ENCODE measurements at regions not wholly inside any gene's neighbourhood (a gene's known extent, or its start where the extent isn't known, plus 50 kb on each side); places are given as distances from the start of the nearest gene placed in this dataset.

DNA sequence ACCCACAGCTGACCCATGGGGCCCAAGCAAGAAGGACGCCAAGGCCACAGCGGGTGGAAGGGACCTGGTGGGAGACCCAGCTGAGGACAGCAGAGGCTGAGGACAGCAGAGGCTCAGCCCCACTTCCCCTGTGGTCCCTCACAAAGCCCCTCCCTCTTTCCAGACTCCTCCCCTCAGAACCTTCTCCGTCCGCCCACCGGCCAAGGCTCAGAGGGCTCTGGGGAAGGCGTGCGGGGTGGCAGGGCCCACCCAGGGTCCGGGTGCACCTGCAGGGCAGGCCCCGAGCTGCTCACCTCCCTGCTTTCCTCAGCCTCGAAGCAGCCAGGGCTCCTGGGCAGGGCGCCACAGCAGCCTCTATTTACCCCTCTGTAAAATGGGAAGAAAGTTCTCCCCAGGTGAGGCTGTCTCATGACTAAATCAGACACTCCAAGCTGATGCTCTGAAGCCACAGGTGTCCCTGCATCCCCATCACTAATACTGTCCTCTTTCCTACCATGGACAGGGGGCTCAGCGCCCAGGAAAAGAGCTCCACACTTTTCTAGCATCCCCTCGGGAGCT, 137.9 kb upstream of the PPP1R26 start:
- Histone ChIP-seq H3K27me3 (peaks cover 0 to 93% (median 10%) of the 10 kb centered on the region in 3 donors), H3K36me3 (no peaks in the 10 kb centered on the region), H3K4me3 (no peak overlapping the region), H3K9me3 (no peaks in the 10 kb centered on the region), H3K4me1 (peaks cover 0 to 18% (median 9%) of the 10 kb centered on the region in 4 donors), H3K27ac (no peak overlapping the region)
- TF ChIP-seq POLR2A (IDR thresholded peaks at IDR 0.05) (no peak), POLR2AphosphoS5 (IDR thresholded peaks at IDR 0.05) (no peak), EP300 (IDR thresholded peaks at IDR 0.05) (no peak)
- TF ChIP-seq, protein P1, sequence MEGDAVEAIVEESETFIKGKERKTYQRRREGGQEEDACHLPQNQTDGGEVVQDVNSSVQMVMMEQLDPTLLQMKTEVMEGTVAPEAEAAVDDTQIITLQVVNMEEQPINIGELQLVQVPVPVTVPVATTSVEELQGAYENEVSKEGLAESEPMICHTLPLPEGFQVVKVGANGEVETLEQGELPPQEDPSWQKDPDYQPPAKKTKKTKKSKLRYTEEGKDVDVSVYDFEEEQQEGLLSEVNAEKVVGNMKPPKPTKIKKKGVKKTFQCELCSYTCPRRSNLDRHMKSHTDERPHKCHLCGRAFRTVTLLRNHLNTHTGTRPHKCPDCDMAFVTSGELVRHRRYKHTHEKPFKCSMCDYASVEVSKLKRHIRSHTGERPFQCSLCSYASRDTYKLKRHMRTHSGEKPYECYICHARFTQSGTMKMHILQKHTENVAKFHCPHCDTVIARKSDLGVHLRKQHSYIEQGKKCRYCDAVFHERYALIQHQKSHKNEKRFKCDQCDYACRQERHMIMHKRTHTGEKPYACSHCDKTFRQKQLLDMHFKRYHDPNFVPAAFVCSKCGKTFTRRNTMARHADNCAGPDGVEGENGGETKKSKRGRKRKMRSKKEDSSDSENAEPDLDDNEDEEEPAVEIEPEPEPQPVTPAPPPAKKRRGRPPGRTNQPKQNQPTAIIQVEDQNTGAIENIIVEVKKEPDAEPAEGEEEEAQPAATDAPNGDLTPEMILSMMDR (IDR thresholded peaks at IDR 0.05) = no peak
- 71 to 80% (median 77%) methylated on average over 6 to 13 of the region's 13 CpGs for WGBS, 5 donors
- no peak for DNase-seq
- intact Hi-C loops (cut with DNase I; ENCODE audit: low total_unique reads) = no loop called here

DNA sequence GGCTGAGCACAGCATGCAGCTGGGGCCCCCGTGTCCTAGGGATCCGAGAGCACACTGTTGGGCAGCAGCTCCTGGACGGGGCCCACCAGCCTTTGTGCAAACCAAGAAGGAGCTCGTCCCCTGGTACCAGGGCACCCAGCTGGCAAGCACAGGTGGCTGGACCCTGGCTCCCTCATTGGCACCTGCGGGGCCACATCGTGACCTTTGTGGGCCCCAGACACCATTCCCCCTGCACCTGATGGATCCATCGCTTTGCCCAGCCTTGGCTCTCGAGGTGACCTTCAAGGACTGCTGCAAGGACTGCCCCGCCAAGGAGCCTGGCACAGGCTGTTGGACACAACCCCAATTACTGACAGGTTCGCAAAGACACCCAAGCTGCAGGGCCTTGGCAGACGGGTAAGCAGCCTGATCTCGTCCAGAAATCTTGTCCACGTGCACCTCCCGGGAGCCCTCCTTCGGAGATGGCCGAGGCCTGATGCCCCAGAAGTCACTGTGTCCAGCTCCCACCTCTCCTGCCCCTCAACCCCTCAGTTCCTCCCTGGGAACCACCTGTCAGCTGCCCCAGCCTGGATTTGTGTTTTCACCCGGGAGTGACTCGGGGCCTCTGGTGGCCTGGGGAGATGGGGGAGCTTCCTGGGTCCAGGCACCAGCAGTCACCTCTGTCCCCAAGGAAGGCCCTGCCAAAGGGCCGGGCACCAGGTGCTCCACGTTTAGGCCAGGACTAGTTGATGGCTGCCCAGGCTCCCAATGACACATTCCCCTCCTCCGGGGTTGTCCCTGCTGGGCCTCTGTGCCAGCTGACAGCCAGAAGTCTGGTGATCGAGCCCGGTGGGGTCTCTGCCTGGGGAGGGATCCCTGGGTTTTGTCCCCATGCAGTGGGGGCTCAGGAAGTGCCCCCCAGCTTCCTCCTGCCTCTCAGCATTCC, 137.1 kb upstream of the PPP1R26 start:
- intact Hi-C loops (cut with DNase I; ENCODE audit: low total_unique reads) = no loop called here
- WGBS, 5 donors = 62 to 75% (median 70%) methylated on average over 10 to 23 of the region's 23 CpGs
- no peak overlapping the region for H3K4me3 ChIP-seq
- peaks cover 0 to 18% (median 9%) of the 10 kb centered on the region in 4 donors for H3K4me1 ChIP-seq
- TF ChIP-seq EP300 (IDR thresholded peaks at IDR 0.05) (no peak), POLR2AphosphoS5 (IDR thresholded peaks at IDR 0.05) (no peak)
- TF ChIP-seq, protein P1 (IDR thresholded peaks at IDR 0.05) = no peak
- no peak for DNase-seq
- peaks cover 0 to 97% (median 10%) of the 10 kb centered on the region in 3 donors for H3K27me3 ChIP-seq
- no peak overlapping the region for H3K27ac ChIP-seq
- no peaks in the 10 kb centered on the region for H3K36me3 ChIP-seq
- no peaks in the 10 kb centered on the region for H3K9me3 ChIP-seq

DNA sequence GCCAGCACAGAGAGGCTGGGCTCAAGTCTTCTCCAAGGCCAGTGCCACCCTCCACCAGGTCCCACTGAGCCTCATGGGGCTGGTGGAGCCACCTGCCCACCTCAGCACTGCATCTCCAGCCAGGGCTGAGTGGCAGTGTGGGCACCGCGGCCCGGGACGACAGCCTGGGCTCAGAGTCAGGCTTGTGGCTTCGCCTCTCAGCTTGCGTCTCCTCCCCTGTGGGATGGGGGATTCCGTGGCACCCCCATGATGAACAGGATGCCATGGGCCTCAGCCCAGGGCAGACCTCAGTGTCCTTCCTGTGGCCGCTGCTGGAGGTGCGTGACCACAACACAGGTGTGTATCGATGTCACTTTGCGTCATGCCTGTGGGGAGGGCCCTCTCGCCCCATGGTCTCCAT, 136.4 kb upstream of the PPP1R26 start:
- no peak for DNase-seq
- Histone ChIP-seq H3K9me3 (no peaks in the 10 kb centered on the region), H3K4me1 (peaks cover 0 to 18% (median 9%) of the 10 kb centered on the region in 4 donors), H3K4me3 (no peak overlapping the region), H3K27me3 (peaks cover 0 to 97% (median 10%) of the 10 kb centered on the region in 3 donors), H3K27ac (no peak overlapping the region), H3K36me3 (no peaks in the 10 kb centered on the region)
- TF ChIP-seq, protein P1 (IDR thresholded peaks at IDR 0.05) = no peak
- TF ChIP-seq POLR2AphosphoS5 (IDR thresholded peaks at IDR 0.05) (no peak), POLR2A (IDR thresholded peaks at IDR 0.05) (no peak), EP300 (IDR thresholded peaks at IDR 0.05) (no peak)
- WGBS, 5 donors = 69 to 86% (median 84%) methylated on average over 6 to 12 of the region's 12 CpGs
- intact Hi-C loops (cut with DNase I; ENCODE audit: low total_unique reads) = no loop called here

DNA sequence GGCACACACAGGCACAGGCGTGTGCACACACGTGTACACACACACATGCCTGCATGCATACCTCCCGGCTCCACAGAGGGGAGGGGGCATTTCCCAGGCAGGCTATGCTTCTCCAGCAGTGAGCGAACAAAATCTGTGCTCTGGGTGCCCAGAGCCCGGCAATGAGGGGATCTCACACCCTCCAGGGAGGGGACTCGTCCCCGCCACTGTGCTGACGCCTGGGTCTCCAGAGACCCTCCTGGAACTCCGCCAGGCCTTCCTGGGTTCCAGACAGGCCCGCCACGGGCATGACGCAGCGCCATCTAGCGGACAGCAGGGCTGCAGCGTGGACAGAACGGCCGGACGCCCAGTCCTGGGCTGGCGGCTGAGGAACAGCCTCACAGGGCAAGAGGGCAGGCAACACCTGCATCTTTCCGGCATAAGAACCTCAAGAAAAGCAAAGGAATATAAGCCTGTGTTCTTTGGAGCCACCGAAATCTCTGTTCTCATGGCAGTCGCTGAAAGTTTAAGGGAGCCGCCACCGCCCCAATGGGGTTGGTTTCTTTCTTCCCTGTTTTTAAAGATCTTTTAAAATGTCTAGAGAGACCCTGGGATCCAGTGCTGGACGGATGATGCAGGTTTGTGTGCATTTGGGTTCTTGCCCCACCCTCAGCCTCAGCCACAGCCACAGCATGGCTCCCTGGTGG, 135.6 kb upstream of the PPP1R26 start:
- DNase-seq = peak; percentile 68 to 80
- intact Hi-C loops (cut with DNase I; ENCODE audit: low total_unique reads) = no loop called here
- no peak for TF ChIP-seq POLR2A (IDR thresholded peaks at IDR 0.05)
- TF ChIP-seq, protein P1 (IDR thresholded peaks at IDR 0.05) = peak in 5 of 7 experiments; percentile 74 to 91 (median 79)
- Histone ChIP-seq H3K27ac (no peak overlapping the region), H3K36me3 (no peaks in the 10 kb centered on the region), H3K9me3 (no peaks in the 10 kb centered on the region), H3K4me3 (no peak overlapping the region), H3K27me3 (peaks cover 0 to 97% (median 10%) of the 10 kb centered on the region in 3 donors), H3K4me1 (peaks cover 0 to 18% (median 9%) of the 10 kb centered on the region in 4 donors)
- WGBS, 5 donors = 13 to 20% (median 19%) methylated on average over 17 to 25 of the region's 25 CpGs

All from stomach (tissue), 8 donors.